Embryonic facial prominence (tissue), 1 donor: ENCODE measurements at regions not wholly inside any gene's neighbourhood (a gene's known extent, or its start where the extent isn't known, plus 50 kb on each side); places are given as distances from the start of the nearest gene placed in this dataset.
"Not testable (repeated sequence)": the region's sequence is repeated elsewhere in the genome, so short reads cannot be mapped to it uniquely, and the experiment has no call there.

Experiments used
- DNase-seq: peaks from one replicate; pipeline ENCODE4 v3.0.0-alpha.2; 2016; ENCODE audit errors: extremely low spot score

DNA sequence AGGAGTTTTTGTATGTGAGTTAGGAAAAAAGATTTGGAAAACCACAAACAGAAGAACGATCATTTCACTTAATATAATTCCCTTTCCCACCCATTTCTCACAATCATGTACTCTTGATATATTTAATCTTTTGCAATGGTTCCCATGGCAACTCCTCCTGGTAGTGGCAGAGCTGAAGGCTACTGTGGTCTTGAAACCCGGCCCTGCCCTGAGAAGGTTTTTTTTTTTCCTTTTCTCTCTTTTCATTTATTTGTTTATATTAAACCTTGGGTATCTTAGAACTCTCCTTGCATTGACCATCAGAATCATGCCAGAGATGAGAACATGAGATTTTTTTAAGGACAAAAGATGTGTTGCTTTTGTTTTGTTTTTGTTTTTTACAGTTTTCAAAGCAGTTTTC lies 566.1 kb upstream of the NRP1 start:
- no peak for DNase-seq

DNA sequence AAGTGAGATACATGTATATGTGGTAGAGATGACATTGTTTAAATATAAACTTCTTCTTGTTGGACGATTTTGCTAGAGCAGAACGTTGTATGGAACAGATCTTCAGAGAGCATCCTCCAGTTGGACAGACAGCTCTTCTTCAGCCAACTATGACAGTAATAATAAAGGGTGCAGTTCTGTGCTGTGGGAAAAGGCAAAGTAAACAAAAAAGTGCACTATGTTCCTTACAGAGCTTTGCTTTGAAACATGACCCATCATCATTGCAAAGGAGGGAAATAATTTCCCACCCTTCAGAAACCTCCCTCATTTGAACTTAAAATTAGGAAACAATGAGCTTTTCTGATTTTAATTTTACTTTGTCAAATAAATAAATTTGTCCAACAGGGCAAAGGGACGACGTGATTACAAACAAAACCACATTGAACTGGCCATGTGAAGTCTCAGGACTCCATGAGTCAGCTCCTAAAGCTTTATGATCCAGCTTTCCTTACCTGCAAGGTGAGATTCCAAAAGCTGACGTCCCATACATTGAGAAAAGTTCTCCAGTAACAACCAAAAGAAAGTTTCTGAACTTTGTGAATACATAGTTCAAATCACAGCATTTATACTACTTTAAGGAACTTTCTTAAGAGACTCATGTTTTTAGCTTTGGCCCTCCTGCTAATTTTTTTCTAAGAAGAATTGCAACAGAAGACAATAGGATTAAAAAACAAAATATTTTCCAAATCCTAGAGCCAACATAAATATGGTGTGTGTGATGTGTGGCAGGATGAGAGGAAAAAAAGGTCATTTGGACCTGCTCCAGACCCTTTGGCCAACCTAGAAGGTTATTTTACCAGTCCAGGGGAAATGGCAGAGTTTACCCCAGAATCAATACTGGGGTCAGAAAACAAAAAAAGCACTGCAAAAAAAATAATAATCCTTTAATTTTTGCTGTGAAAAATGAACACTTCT lies 565.4 kb upstream of the NRP1 start:
- DNase-seq, result no peak

DNA sequence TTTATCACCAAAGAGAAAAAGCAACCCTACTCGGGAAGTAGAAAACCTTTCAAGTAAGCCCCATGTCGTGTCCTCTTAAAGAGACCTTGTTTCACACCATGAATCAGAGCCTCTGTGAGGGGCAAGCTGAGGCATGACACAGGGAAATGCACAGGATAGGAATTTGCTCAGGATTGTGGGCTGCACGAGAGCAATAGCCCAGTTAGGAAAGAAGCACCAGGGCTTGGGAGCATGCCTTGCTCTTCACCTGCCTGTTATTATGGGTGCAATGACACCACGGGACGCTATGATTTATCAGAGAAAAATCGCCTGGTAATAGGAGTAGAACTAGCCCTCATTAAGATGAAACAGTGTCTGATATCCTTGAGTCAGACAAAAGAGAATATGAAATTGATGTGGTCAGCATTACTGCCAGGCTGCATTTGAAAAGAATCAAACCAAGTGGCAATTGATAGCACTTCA lies 562.9 kb upstream of the NRP1 start:
- DNase-seq, result no peak

DNA sequence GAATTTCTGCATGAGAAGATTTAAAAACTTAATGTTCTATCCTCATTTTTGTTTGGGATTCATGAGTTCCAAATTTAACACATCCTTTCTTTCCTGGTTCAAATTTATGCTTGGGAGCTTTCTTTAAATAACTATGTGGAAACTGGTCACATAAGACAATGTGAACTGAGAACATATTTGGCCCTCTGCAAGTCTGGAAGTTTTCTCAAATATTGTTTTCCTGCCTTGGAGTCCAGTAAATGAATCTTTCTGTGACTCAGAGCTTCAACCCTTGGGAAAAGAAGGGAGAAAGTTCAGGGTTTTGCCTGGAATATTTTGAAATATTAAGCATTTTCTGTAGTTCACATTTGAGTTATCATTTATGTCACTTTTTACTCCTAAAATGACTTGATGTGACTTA lies 559.0 kb upstream of the NRP1 start:
- no peak for DNase-seq

DNA sequence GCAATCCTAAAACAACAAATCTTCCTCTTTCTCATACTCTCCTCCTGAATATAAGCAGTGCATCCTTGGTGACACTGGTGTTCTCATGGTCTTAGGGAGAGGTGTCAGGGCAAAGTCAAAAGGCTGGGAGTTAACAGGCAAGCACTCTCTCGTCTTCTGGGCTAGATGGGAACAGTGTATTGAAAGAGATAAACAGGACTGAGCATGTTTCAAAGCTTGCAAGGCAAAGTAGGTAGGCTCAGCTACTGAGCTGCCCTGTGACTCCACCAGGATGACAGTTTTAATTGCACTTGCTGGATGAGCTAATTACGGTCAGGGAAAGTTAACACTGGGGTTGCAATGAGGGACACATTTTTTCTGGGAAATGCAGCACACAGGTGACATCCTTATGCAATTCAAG lies 554.9 kb upstream of the NRP1 start:
- no peak for DNase-seq

DNA sequence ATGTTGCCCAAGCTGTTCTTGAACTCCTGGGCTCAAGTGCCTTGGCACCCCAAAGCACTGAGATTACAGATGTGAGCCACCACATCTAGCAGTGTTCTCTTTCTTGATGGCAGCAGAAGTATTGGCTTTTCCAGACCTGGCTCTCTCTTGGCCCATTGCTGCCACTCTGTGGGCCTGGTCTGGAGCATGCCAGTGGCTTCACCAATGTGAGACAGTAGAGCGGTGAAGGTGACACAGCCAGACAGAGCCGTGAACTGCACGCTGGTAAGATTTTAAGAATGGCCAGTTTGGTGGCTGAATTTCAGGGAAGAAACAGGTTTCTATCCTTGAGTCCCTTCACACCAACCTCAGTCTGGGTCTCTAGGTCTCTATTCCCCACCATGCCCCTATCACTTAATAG lies 552.7 kb upstream of the NRP1 start:
- DNase-seq, result no peak

DNA sequence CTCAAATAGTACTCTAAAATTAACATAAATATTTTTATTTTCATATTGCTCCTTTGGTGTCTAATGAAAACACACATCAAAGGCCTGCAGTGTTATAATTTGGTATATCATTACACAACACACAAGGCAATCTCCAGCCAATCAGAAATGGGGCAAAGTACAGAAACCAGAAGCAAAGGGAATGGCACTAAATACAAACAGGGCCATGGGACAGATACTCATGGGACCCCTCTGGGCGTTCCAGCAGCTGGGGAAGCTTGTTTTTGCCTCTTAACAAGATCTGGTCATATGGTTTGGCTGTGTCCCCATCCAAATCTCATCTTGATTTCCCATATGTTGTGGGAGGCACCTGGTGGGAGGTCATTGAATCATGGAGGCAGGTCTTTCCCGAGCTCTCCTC lies 551.8 kb upstream of the NRP1 start:
- no peak for DNase-seq

DNA sequence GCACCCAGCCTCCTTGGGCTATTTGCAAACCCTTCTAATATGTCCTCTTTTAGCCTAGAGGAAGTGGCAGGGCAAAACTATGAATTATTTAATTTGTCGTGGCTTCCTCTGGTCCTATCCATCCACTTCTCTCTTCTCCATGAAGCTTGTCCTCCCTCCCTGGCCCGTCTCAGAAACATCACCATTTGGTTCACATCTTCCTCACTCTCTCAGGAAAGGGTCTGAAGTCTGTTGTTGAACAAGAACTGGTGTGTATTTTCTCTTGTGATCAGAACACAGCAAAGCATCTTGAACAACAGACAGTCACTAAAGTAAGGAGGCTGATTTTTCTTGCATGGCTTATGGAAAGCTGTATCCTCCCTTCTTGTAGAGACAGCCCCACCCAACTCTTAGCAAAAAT lies 550.1 kb upstream of the NRP1 start:
- DNase-seq, result no peak

DNA sequence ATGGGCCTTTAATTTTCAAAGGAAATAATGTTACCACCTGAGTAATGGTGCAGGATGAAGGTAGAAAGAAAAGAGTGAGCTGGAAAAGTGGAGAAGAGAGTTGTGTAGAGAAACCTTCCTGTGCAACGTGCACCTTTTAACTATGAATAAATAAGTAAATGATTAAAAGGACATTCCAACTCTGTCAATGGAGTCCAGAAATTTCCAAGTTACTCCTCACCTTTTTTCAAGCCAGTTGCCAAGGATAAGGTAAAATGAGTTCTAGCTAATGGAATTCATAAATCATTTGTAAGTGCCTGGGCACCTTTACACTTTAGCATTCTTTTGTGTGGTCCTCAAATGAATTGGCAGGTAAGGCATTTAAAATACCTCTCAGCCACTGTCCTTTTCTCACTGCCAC lies 549.4 kb upstream of the NRP1 start:
- DNase-seq, result no peak

DNA sequence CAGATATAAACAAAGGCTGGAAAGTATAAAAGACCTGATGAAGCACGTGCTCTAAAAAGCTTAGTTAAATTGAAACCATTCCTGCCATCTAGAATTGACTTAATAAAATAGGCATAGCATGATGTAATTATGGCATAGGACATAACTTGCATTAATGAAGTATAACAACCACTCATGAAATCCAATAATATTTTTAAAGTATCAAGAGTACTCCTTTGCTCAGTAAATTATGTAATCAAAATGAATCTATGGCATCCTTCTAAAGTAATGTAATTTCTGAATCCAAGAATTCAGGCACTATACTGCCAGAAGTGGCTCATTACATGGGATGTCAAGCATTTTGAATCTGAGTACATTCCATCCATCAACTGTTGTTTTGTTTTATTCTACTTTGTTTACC lies 548.5 kb upstream of the NRP1 start:
- DNase-seq, result no peak

DNA sequence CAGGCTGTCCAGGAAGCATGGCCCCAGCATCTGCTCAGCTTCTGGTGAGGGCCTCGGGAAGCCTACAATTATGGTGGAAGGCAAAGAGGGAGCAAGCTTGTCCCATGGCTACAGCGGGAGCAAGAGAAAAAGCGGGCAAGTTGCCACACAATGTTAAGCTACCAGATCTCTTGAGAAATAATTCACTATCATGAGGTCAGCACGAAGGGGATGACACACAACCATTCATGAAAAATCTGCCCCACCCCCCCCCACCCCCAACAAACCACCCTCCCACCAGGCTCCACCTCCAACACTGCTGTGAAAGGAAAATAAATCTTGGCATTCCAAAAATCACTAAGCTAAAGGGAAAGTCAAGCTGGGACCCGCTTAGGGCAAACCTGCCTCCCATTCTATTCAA lies 545.8 kb upstream of the NRP1 start:
- no peak for DNase-seq

DNA sequence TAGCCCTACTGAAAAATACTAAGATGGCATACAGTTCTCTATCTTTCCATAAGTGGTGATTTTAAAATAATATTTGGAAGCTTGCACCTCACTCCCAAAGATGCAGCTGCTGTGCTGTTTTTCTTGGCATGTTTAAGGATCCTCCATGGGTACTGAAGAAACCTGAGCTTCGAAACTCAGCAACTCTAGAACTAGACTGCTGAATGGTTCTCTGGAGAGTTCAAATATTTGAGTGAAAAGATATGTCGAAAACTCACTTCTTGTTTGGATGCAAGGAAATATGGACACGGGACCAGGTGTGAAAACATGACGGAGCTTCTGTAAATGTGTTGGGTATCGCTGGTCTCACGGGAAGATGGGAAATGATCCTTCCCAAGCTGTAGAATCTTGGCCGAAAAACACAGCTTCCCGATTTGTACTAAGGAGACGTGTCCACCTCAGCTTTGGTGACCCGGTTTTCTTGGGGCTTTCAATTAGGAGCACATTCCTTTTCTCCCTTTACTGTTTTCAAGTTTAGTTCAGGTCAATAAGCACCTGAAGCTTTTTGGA lies 543.8 kb upstream of the NRP1 start:
- no peak for DNase-seq

DNA sequence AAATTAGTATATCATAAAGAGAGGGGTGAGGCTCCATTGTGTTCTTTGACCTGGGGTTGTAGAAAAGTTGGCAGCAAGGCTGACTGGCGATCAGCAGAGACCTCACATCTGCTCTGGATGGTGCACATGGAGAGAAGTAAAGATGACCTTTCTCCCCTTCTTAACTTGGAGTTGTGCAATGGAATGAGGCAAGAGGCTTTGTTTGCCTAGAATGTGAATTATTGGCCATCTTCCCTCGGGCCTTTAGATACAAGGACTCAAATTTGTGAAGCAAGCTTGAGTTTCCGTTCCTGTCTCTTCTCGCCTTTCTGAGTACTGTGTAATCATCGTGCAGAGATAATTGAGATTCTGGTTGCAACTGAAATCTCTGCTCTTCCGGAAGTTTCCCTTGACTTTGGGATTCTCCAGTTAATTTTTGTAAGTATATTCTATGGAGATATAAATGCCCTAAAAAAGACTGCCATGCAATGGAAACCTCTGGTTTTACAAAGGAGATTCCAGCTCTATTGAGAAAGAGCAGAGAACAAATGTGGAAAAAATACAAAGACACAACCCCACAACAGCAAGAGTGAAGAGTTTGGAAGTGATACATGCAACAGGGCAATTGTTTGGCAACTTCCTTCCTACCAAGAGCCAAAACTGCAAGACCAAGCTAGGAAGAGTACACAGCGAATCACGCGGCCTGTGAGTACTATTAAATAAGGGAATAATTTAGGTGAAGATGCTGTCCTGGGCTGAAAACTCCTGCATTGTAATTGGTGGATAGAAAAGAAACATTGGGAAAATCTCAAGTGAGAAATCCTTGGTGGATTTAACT lies 542.3 kb upstream of the NRP1 start:
- no peak for DNase-seq

DNA sequence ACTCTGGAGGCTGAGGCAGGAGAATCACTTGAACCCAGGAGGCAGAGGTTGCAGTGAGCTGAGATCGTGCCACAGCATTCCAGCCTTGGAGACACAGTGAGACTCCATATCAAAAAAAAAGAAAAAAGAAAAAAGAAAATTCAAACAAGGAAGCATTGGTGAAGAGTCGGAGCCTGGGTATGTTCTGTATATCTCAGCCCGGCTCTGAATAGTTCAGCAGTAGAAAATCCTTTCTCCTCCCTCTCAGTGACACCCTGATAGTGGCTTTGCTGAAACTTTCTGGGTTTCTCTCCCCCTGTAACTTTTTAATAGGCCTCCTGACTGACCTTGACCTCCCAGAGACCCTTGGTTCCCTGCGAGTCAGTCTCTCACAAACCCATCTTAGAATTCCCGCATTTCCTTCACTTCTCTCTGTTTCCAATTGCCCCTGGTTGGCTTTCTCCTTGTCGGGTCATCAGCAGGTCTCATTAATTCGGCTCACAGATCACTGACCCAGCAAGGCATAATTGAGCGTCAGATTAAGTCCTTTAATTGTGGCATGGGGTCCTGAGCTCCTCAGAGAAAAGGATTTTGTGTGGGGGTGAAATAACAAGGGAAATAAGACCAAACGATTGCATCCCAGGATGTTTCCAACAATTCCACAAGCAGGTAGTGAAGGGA lies 541.6 kb upstream of the NRP1 start:
- DNase-seq, result no peak

DNA sequence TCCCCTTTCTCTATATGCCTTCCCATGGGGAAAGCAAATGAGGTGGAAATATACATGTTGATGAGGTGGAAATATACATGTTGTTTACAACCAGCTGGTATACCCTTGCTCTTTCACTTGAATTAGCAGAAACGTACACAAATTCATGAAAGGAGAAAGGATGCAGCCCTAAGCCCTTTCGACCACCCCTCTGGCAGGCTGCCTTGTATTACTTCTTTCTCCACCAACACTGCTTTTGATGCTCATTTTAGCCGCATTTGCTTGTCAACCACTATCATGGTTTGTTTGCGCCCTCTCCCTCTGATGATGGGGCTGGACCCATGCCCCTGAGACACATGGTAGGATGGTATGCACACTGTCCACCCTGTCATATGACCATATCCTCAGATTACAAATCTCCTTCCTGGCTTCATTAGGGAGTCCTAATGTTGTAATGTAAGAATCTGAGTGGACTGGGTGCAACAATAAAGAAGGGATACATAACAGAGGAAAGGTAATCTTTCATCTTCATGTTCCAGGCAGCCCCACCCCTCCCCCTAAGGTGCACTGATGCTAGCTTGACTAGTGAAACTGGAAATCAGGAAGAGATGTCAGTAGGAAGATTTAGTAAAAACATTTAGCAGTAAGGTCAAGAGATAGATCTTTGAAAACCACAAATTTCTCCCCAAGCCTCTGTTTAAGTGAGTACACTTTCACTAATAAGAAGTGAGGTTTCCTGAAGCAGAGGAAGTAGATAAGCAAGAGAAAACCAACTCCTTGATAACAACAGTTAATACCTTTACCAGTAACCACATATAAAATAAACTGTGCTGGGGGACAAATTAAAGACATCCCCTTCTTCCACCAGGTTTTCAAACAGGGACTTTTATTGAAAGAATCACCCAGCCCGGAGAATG lies 536.8 kb upstream of the NRP1 start:
- no peak for DNase-seq

DNA sequence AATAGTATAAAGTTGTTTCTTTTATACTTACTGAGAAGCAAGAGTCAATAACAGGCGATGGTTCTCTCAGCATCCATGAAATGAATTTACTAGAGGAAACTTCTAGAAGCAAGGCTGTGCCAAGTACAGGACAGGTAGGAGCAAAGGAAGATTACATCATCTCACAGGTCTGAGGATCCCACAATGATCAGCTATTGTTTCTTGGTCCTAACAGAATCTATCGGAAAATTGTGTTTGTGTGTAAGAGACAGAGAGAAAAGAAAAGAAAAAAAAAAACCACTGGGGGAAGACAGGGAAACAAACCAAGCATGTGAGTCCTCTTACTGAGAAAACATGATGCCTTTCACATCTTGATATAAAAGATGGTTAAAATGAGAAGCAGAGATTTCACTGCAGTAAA lies 535.0 kb upstream of the NRP1 start:
- DNase-seq, result no peak

DNA sequence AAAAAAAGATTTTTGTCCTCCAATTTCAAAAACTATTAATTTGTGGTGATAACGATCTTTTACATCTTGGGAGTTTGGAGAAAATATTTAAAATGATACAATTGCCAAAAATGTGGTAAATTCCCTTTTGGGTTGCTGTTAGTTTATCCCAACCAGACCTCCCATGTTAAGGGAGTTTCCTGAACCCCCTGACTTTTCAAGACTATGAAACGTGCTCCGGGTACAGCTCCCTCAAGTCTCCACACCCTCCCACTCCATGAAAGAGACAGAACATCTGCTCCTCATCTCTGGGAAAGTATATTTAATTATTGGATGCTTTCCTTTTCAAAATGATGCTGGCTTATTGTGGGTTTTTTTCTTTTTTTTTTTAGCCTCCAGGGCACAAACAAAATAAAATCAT lies 534.6 kb upstream of the NRP1 start:
- DNase-seq, result no peak

DNA sequence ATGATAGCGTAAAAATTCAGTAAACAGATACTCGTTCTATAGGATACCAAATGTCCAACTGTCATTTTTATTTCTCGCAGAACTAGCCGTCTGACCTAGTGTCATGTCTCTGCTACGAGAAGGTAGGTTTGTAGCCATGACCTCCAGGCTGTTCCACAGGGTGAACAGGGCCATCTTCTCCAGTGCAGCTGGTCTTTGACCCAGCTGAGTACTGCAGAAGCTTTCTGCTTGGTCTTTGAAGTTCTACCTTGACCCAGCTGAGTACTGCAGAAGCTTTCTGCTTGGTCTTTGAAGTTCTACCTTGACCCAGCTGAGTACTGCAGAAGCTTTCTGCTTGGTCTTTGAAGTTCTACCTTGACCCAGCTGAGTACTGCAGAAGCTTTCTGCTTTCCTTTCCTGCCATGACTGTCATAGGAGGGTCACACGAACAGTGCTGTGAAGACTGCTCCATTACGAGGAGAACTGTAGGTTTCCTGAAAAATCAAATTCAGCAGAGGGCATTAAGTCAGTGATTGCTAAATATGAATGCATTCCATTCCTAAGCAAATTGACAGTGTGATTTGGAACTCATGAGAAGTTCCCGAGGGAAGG lies 532.8 kb upstream of the NRP1 start:
- DNase-seq, result not testable (repeated sequence)

DNA sequence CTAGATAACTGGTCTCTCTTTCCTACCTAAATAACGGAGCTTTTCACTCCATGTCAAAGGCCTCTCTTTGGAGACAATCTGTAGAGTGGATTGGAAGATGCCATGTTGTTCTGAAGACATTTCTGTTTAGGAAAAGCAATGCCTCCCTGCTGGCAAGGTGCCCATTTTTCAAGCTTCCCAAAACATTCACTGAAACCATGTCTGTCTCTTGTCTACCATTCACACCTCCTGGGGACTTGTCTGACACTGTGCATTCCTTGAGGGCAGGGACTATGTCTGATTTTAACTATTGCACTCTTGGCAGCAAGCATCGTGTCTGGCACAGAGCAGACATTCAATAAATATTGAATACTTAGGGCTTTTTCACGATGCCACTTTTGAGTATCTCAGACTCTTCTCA lies 528.9 kb upstream of the NRP1 start:
- DNase-seq, result no peak

DNA sequence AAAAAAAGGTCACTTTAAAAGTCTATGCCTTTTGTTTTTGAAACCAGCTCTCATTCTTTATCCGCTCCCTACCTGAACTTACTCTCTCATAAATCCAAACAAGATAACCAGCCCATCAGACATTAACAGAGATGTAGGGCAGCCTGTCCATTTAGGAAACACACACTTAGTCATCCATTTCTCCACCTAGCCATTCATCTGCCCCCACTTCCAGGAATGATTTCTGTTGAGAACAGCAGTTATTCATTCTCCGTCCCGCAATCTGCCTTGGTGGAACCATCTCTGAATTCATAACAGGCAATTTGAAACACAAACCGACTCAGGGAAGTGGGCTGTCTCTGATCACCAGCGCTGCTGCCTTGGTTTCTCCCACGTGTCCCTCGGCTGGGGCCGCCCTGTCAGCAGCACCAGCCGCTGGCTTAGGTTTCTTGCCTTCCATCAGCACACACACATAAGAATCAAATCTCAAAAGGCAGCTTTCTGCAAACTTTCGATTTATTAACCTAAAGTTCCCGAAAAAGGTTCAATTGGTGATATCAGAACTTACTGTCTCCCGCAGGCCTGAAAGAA lies 528.2 kb upstream of the NRP1 start:
- DNase-seq, result no peak
